ENCODE measurements at regions not wholly inside any gene's neighbourhood (a gene's known extent, or its start where the extent isn't known, plus 50 kb on each side); places are given as distances from the start of the nearest gene placed in this dataset.

DNA sequence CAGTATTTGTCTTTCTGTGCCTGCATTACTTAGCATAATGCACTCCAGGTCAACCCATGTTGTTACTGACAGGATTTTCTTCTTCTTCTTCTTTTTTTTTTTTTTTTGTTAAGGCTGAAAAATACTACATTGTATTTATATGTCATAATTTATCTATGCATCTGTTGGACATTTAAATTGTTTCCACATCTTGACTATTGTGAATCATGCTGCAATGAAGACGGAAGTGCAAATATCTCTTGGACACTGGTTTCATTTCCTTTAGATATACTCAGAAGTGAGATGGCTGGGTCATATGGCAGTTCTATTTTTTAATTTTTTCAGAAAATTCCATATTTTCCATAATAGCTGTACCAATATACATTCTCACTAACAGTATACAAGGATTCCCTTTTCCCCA is 272.7 kb upstream of the PMFBP1 start:
- DNase-seq: no peak

DNA sequence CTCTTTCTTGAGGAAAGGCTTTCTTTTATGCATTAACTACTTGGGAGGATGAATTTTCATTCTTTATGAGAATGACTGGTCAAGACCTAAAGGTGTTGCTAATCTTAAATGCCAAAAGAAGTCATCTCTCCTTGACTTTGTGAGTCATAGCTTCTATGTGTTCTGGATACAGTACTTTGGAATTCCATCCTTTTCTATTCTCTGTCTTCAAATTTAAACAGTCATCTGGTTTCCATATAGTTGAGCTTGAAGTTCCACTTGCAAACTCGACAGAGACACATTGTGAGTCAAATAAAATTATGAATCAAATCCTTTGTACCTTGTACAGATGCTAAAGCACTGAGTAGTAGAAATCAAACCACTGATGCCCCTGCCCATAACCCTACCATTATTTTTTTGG is 271.9 kb upstream of the PMFBP1 start:
- no peak for DNase-seq

DNA sequence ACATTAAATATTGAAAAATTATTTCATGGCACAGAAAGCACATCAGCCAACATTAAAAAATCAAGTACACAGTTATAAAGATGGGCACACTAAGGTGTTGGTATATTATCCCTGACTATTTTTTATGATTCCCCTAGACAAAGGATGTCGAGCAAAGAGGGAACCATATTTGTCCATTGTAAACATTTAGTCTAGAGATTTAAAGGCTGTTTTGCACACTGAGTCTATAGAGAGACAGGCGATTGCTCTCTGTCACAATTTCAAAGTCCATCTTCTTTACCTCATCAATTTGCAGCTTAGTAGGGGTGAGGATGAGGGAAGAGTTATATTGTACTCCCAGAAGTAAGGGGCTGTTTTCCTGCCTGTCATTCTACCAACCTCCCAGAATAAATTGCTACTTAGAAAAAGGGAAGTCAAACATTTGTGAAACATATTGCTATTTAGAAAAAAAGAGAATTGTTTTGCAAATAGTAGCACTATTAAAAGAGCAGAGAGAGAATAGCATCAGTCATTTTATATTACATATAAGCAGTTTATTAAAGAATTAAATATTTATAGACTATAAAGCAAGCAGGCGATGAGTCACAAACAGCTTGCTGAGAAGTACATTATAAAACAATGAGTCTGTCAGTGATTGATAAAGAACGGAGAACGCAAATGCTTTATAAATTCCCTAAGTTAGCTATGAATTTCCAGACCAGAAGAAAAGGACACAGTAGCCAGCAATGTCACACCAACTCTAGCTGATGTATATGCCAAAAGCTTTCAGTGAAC is 270.6 kb upstream of the PMFBP1 start:
- DNase-seq: no peak

DNA sequence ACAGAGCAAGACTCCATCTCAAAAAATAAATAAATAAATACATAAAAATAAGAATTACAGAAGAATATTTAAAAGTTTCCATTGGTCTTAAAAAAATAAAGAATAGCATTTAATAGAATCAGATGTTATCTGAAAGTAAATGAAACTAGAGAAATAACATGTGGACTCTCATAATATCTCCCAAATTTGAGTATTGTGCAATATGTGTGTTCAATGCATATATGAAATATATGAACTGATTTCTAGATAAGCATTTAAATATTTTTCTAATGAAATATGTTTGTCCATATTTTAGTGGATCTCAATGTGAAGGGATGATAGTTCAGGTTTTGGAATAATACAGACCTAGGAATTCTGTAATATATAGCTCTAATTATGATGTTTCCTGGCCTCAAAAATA is 265.9 kb upstream of the PMFBP1 start:
- DNase-seq: no peak

DNA sequence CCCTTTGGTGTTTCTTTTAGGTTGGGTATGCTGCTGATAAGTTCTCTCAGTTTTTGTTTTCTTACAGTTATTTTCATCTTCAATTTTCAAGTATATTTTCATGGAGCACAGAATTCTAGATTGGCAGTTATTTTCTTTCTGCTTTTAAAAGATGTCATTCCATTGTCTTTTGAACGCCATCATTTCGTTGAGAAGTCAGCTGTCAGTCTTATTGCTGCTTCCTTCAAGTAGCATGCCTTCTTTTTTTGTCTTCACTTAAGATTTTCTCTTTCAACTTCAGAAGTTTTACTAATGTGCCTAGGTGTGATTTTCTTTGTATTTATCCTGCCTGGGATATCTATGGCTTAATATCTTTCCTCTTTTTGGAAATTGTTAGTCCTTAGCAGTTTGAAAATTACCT is 262.2 kb upstream of the PMFBP1 start:
- peak; percentile 6 for DNase-seq

DNA sequence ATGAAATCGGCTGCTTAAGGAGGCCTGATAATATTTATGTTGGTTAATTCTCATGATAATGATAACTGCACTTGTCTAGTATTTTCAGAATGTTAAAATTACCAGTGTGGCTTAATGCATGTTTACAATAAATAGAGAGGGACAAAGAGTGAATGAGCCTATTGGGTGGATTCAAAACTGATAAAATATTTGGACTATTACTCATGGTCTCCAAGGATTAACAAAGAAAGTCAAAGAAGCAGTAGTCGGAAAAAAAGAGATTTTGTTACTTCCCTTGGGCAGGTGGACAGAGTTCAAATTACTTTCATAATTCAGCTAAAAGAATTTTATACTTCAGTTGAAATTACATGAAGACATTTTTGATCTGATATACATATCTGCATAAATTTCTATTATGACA is 258.2 kb upstream of the PMFBP1 start:
- DNase-seq: no peak

DNA sequence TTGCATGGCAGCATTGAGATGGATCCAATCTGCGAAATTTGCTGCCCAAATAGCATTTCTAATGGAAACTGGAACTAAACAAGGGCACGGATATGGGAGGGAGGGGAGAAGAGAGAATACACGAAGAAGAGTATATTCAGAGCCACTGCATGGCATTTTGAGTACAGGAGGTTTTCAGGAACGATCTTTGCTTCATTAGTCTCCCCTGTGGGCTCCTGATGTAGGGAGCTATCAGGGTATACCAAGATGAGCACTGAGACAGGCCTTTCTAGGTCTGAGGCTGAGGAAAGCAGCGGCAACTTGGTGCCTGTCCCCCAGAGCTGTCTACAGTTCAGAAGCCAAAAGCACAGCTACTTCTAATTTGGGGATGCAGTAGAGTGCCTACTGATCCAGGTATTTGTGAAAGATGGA is 257.7 kb upstream of the PMFBP1 start:
- no peak for DNase-seq

DNA sequence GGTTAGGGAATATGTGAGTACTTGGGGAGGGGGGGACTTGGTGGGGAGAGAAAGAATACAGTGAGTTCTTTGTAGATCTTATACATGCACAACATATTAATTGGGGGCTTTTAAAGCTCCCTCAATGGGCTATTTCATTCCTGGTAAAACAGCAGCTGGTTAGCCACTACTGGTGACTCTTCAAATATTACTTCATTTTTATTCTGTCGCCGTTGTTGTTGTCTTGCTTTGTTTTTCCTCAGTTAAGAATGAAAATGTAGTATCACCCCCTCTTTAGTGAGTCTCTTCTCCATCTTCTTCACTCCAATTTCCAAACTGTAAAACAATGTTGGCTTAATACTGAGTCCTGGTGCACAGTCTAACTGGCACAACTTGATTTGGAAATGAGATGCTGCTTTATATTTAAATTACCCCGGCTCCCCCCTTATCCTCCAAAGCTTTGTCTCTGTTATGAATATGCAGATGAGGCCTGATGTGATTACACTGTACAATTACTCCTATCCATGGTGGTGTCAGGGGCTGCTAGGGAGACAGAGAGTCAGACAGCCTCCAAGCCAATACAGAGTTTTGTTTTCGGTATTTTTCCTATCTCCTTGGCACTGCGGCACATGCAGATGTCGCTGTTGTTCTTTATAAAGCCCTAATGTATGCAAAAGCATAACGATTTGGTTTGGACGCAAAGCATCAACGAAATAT is 256.9 kb upstream of the PMFBP1 start:
- DNase-seq: peak; percentile 67

DNA sequence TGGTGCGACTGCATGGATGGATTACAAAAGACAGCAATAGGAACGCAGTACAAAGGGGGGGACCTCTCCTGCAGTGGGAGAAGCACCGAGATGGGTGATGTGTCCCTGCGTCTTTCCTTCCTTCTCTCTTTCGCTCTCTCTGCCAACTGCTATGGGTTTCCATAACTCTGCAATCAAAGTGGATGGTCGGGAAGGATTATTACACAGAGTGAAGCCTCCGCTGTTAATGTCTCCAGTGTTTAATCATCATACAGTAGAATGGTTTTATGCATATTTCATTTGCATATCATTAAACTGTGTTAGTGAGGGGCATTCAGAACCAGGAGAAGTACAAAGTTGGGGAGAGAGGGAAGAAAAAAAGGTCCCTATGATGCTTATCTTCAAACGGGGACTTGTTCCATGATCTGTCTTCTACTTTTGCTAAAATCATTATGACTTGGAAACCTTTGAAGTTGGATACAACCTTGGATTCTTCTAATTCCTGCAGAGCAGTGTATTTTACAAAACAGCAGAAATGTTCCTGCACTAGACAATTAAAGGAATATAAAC is 255.9 kb upstream of the PMFBP1 start:
- peak; percentile 36 for DNase-seq

DNA sequence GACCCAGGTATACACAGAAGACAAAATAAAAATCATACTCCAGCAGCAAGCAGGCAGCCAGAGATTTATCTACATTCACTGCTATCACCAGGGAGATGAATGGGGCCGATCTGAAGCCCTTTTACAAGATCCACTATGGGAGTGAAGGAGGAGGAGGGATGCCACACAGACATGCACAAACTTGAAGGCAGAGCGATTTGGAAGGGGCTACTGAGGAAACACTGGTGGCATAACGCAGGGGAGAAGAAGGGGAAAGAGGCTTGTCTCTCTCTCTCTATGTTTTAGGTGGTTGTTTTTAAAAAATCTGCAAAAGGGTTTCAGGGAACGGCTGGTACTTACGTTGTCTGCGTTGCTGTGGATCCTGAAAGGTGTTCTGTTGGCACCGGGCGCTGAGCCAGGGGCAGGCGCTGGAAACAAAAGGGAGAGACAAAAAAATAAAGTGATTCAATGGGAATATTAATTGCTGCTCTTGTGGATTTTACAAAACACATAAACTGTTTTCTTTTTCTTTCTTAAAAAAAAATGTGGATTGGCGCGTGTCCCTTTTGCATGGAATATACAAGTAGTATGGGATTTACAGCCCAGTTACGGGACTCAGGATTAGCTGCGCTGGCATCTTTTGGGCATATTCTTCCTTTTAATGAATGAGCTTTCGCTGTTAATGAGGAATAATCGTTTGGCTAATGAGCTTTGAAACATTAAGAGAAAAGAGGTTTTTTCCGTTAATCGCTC is 255.3 kb upstream of the PMFBP1 start:
- peak; percentile 63 for DNase-seq

DNA sequence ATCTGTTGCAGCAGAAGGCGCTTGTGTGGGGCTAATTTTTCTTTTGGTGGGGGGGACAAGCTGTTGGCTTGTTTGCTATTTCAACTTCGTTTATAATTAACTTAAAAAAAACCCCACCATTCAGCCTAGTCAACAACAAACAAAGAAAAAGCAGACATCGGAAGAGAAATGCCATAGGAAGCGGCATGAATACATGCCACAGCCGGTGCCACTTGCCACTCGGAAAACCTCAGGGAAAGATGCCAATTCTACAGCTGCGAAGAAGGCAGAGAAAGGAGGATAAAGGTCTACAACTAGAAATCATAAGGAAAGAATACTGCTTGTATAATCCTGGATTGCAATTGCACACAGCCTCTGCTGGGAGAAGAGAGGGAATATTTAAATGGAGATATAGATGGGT is 254.4 kb upstream of the PMFBP1 start:
- DNase-seq: peak; percentile 13

DNA sequence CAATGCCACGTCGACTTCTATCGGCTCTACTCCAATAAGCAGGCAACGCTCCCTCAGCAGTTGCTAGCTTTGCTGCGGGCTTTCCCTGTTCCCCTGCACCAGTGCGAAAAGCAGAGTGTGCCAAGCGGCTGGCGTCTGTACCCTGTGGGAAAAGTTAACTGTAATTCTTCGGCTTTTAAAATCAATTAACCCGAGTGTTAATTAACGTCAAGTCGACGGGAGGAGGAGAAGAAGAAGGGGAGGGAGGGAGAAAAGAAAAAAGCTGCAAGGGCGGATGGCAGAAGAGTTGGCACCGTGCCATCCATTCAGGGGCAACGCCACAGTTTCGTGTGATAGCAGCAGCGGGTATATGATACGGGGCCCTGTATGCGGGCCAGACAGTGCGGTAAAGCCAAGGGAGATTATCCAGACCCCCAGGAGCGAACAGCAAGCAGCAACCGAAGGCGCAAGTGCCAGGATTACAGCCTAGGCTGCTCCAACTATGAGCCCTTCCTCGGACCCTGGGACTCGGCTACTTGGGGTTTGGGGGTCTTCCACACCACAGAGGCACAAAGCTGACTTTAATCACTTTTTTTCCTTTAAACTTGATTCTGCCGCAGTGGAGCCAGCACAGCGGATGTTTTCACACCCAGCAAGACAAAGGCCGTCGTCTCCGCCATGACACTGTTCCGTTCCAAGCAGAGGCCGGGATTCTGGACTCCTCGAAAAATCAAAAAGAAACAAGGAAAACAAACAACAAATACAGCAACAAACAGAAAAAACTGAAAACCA is 253.8 kb upstream of the PMFBP1 start:
- DNase-seq: peak; percentile 84

DNA sequence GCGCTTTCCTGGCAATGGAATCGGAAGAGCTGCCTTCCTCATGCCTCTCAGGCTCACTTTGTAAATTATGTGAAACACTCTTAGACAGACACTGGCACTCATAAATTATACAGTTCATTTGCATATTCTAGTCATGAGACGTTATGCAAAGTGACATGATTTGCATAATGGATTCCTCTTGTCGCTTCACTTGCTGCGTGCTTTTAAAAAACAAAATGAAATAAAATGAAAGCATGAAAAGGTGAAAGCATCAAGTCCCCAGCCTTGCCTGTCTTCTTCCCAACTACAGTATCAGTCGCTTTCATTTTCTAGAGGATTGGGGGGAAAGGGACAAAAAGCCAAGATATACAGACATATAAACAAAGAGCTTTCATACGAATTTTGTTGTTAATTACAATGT is 252.8 kb upstream of the PMFBP1 start:
- DNase-seq: no peak

DNA sequence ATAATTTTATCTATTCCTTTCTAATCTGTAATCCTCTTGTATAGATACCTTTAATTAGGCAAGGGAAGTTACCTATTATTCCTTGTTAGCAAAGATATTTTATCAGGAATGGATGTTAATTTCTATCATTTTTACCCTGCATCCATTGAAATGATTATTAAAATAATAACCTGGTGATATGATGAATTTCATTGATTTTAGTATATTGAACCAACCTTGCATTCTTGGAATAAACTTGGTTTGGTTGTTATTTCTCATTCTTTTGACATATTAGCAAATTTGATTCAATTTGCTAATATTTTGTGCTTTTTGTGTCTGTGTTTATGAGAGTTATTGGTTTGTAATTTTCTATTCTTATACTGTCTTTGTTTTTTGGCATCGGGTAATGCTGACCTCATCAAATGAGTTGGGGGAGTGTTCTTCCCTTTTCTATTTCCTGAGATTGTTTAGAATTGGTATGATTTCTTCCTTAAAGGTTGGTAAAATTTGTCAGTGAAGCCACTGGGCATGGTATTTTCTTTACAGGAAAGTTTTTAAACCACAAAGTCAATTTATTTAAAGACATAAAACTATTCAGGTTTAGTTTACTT is 250.4 kb upstream of the PMFBP1 start:
- no peak for DNase-seq

DNA sequence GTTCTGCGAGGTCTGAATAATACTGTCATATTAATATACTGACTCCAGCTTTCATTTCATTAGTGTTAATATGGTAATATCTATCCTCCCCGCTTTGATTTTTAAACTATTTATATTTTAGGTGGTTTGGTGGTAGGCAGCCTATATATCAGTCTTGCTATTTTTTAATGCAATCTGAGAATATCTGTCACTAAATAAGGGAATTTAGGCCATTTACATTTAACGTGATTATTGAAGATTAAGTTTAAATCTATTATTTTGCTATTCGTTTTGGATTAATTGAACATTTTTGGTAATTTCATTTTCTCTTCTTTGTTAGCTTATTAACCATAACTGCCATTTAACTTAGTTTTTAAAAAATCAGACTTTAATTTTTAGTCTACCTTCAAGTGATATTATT is 247.7 kb upstream of the PMFBP1 start:
- no peak for DNase-seq

DNA sequence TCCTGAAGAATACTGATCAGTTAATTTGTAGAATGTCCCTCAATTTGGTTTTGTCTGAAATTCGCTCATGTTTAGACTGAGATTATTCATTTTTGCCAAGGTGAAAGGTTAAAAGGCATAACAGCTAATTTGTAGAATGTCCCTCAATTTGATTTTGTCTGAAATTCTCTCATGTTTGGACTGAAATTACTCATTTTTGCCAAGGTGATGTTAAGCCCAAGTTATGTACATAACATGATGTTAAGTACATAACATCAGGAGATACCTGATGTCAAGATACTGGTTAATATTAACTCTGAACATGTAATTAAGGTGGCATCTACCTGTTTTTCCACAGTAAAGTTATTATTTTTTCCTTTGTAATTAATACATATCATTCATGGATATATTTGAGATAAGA is 243.4 kb upstream of the PMFBP1 start:
- no peak for DNase-seq

DNA sequence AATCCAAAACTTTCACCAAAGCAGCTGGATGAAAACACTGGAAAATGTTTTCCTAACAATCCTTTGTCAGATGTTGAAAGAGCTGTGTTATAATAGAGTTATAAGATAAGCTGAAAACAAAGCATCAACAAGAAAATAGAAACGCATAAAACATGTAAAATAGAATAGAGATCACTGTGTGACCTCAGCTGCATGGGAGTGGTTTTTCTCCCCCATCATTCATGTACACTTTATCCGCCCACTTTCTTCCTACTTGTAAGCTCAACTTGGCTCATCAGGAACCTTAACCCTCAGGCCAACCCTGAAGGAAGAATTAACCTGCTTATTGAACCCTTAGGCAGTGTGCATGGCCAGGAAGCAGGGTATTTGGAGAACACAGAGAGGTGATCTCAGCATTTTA is 238.5 kb upstream of the PMFBP1 start:
- no peak for DNase-seq

DNA sequence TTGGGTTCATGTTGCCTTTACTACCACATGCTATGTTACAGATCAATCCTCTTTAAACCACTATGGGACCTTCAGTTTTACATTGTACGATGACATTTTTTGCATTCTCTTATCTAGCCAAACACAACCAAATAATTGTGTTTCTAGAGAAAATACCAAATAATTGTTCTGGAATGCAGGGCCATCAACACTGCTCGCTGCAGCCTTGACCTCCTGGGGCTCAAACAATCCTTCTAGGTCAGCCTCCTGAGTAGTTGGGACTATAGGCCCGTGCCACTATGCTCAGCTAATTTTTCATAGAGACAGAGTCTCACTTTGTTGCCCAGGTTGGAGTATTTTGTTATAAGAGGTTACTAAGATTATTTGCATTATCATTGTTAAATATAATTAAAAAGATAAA is 237.5 kb upstream of the PMFBP1 start:
- no peak for DNase-seq

DNA sequence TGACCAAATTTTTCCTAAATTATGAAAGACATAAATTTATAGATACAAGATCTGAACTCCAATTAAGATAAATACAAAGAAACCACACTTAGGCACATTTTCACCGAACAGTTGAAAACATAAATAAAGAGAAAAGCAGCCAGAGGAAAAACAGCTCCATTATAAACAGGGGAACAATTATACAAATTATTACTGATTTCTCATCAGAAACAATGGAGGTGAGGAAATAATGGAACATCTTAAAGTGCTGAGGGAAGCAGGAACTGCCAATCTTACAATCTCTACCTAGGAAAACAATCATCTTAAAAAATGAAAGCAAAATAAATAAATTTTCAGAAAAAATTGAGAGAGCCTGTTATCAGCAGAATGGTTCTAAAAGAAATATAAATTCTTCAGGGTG is 234.4 kb upstream of the PMFBP1 start:
- DNase-seq: no peak

DNA sequence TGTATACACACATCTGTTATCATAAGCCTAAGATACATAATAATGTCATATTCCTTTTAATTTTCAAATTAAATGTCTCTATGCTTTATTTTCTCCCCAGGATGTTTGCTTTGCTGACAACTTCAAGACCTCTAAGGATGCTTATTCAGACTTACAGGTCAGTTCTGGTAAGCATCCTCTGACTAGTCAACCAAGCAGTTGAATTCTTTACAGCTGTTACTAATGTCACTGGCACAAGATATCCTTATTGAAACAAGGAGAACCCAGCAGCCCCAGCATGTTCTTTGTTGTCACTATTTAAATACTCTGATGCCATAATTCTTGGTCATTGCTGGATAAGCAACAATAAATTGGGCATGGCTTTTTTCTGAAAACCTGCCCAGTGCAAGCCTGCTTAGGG is 232.3 kb upstream of the PMFBP1 start:
- DNase-seq: peak; percentile 41

DNA sequence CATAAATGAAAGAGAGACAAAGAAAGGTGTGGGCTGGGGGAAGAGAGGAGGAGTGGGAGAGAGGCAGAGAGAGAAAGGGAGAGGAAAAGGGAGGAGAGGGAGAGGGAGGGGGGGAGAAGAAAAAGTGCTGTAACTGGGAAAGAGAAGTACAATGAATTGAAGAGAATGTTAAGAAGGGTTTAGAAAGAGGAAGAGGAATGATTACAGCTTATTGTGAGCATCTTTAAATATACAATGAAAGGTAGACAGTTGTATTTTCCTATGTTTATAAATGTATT is 229.1 kb upstream of the PMFBP1 start:
- no peak for DNase-seq

DNA sequence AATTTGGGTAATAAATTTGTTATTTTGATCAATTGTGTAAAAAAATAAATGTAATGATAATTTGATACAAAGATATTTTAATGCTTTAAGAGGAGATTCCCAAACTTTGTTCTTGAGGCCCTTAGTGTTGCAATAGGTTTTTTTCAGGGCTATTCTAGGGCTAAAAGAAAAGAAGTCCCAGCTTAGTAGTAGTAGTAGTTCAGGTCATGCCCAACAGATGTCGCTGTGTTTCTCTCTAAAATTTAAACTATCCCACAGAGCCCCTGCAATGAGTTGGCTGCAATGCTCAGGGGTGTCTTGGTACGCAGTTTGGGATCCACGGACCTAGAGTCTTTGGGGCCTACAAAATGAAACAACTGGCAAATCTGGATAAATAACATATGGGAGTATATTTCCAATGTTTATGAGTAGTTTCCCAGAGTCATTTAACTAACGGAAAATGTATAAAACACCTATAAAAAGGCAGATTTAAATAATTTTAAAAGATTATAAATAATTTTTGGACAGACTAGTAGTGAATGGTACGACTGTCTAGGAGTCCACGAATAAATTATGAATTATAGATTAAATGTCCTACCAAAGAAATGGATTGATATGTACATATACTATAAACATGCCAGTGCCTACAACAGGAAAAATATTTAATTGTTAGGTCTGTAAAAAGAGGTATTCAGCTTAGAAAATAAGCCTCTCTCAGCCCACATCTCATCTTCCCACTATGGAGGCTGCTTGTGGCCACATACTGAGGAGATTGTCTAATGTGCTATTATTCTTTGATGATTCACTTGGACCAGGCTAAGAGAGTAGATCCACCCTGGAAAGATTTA is 228.5 kb upstream of the PMFBP1 start:
- peak; percentile 40 for DNase-seq

Measured in NCI-H345 (cell line).